Lower lobe of right lung (tissue), 2 donors: ENCODE measurements at regions not wholly inside any gene's neighbourhood (a gene's known extent, or its start where the extent isn't known, plus 50 kb on each side); places are given as distances from the start of the nearest gene placed in this dataset.

ENCODE experiments used
- ATAC-seq, 2 donors: fragments of 200-7000 bp; cut with Tn5 transposase; one replicate each; pipeline ENCODE4 v1.9.1; 2020 to 2022; ENCODE audit warnings: mild to moderate bottlenecking in 2 of 2, moderate library complexity in 2 of 2
- DNase-seq: peaks from one replicate; pipeline ENCODE4 v3.0.0-alpha.2; 2020
- H3K27ac ChIP-seq: fragments of 200-600 bp; one replicate; pipeline ENCODE4 v1.8.0; 2022
- H3K27me3 ChIP-seq: fragments of 200-600 bp; one replicate; pipeline ENCODE4 v1.8.0; 2022; ENCODE audit warnings: low read depth
- H3K36me3 ChIP-seq: fragments of 200-600 bp; one replicate; pipeline ENCODE4 v1.8.0; 2022; ENCODE audit warnings: mild to moderate bottlenecking
- H3K4me1 ChIP-seq: fragments of 200-600 bp; one replicate; pipeline ENCODE4 v1.8.0; 2022
- H3K4me3 ChIP-seq: fragments of 200-600 bp; one replicate; pipeline ENCODE4 v1.8.0; 2022; ENCODE audit warnings: mild to moderate bottlenecking
- H3K9me3 ChIP-seq: fragments of 200-600 bp; one replicate; pipeline ENCODE4 v1.8.0; 2022
- intact Hi-C: fragments of 100-400 bp; cut with DNase I; formaldehyde crosslinking; loops from one replicate; pipeline ENCODE4 v1.11.0; 2022
- TF ChIP-seq, protein P1 (sequence below): fragments of 200-600 bp; IDR thresholded peaks from one replicate; pipeline ENCODE4 v1.8.0; 2022; ENCODE audit warnings: antibody characterized with exemption, mild to moderate bottlenecking
- donor health status: DM: no; HTN: yes; CAD: no; lungs with severe emphysema.

DNA sequence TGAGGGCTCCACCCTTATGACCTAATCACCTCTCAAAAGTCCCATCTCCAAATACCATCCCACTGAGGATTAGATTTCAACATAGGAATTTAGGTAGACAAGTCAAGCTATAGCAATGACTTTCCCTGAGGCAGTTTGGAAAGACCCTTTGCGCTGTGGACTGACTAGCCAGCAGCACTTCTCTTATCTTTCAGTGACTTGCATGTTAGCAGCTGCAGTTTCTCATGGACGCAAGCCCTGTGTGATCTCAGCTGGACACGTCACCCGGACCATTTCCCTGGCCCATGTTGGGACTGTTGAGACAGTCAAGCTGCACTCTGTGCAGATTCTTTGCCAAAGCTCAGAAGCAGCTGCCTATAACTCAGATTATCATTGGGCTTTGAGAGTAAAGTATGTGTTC lies 408.1 kb upstream of the USP24 start:
- H3K4me3 ChIP-seq, result no peak overlapping the region
- H3K27me3 ChIP-seq, result no peaks in the 10 kb centered on the region
- no peaks in the 10 kb centered on the region for H3K4me1 ChIP-seq
- ATAC-seq (peak; percentile 53 to 54), DNase-seq (no peak)
- no peaks in the 10 kb centered on the region for H3K36me3 ChIP-seq
- intact Hi-C loops, result no loop called here
- peaks cover 3% of the 10 kb centered on the region for H3K9me3 ChIP-seq
- TF ChIP-seq, protein P1, sequence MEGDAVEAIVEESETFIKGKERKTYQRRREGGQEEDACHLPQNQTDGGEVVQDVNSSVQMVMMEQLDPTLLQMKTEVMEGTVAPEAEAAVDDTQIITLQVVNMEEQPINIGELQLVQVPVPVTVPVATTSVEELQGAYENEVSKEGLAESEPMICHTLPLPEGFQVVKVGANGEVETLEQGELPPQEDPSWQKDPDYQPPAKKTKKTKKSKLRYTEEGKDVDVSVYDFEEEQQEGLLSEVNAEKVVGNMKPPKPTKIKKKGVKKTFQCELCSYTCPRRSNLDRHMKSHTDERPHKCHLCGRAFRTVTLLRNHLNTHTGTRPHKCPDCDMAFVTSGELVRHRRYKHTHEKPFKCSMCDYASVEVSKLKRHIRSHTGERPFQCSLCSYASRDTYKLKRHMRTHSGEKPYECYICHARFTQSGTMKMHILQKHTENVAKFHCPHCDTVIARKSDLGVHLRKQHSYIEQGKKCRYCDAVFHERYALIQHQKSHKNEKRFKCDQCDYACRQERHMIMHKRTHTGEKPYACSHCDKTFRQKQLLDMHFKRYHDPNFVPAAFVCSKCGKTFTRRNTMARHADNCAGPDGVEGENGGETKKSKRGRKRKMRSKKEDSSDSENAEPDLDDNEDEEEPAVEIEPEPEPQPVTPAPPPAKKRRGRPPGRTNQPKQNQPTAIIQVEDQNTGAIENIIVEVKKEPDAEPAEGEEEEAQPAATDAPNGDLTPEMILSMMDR, result no peak
- no peak overlapping the region for H3K27ac ChIP-seq

DNA sequence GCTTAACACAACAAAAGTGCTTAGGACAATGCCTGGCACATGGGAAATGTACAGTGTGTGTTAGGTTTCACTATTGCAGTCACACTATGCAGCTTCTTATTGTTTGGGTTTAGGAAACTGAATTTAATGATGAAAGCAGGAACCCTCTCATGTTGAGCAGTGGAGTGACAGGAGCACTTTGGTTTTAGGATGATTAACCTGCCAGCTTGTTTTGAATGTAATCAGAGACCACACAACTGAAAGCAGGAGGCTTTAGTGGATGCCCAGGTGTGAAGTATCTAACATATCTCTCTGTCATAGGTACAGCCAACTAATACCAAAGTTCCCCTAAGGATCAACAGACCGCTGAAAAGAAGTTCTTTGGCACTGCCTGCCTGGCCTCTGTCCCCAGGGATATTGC lies 406.9 kb upstream of the USP24 start:
- Histone ChIP-seq H3K27me3 (no peaks in the 10 kb centered on the region), H3K36me3 (no peaks in the 10 kb centered on the region), H3K27ac (no peak overlapping the region), H3K4me1 (no peaks in the 10 kb centered on the region), H3K9me3 (peaks cover 3% of the 10 kb centered on the region), H3K4me3 (no peak overlapping the region)
- ATAC-seq, result no peak
- TF ChIP-seq, protein P1, result no peak
- no peak for DNase-seq
- intact Hi-C loops, result no loop called here

DNA sequence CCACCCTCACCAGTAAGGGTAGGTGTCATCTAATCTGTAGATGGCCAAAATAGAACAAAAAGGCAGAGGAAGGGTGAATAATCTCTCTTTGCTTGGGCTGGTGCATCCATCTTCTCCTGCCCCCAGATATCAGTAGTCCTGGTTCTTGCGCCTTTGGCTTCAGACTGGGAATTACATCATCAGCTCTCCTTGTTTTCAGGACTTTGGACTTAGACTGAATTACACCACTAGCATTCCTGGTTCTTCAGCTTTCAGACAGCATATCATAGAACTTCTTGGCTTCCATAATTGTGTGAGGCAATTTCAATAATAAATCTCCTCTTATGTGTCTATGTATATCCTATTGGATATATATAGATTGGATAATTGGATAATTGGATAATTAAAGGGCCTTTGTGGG lies 403.0 kb upstream of the USP24 start:
- ATAC-seq, result no peak
- H3K27ac ChIP-seq, result no peak overlapping the region

DNA sequence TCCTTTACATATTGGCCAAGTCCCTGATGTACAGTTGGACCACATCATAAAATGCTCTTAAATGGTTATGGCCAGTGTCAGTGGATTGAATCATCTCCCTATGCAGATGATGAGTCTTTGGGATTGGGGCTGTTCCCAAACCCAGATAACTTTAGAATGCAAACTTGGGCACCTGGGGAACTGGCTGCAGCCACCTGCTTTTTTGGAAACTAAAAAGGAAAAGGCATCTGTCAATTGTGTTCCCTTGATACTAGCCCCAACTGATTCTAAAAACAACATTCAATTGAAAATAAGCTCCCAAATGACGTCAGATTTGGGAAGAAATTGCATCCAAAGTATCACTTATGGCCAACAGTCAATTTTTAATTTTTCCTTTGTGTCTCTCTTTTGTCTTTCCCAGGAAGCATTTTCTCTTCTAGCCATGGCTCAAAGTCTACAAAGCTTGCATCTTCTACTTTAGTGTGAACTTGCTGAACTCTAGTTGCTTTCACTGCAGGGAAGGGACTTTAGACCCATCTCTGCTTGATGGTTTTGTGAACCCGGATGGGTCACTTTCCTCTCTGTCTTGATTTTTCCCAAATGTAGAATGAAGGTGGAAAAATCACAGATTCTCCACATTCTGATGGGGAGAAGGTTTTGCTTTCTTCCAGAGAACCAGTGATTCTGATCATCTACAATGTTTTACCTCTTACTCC lies 402.3 kb upstream of the USP24 start:
- no peak for DNase-seq
- H3K36me3 ChIP-seq, result no peaks in the 10 kb centered on the region
- no peaks in the 10 kb centered on the region for H3K27me3 ChIP-seq
- ATAC-seq, result no peak
- no peaks in the 10 kb centered on the region for H3K4me1 ChIP-seq
- H3K27ac ChIP-seq, result no peak overlapping the region
- TF ChIP-seq, protein P1, result no peak
- no peak overlapping the region for H3K4me3 ChIP-seq
- peaks cover 3% of the 10 kb centered on the region for H3K9me3 ChIP-seq
- intact Hi-C loops, result no loop called here

More for the DNA sequence above, 403.0 kb upstream of the USP24 start:
- H3K36me3 ChIP-seq, result no peaks in the 10 kb centered on the region
- H3K9me3 ChIP-seq, result peaks cover 3% of the 10 kb centered on the region
- TF ChIP-seq, protein P1, result no peak
- no peak overlapping the region for H3K4me3 ChIP-seq
- no peak for DNase-seq
- intact Hi-C loops, result no loop called here
- no peaks in the 10 kb centered on the region for H3K4me1 ChIP-seq
- H3K27me3 ChIP-seq, result no peaks in the 10 kb centered on the region

DNA sequence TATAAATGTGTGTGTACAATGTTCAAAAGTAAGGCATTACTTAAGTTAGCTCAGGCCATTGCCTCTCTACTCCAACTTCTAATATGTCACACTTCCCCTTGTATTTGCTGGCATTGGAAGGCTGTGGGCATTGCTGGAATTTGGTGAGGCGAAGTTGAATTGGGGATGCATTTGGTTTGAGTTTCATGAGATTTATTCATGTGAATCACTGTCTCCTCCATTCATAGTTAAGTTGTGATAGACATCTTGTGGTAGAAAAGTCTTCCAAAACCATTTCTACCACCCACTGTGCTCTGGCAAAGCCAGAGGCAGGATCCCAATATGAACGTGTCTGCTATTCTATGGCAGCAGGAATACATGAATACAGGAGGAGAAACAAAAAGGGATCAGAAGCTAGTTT lies 397.8 kb upstream of the USP24 start:
- Histone ChIP-seq H3K27me3 (no peaks in the 10 kb centered on the region), H3K4me1 (no peaks in the 10 kb centered on the region), H3K36me3 (no peaks in the 10 kb centered on the region), H3K9me3 (peaks cover 3% of the 10 kb centered on the region), H3K4me3 (no peak overlapping the region), H3K27ac (no peak overlapping the region)
- TF ChIP-seq, protein P1, result no peak
- DNase-seq, result no peak
- no peak for ATAC-seq
- intact Hi-C loops, result no loop called here
